ENCODE measurements at regions not wholly inside any gene's neighbourhood (a gene's known extent, or its start where the extent isn't known, plus 50 kb on each side); places are given as distances from the start of the nearest gene placed in this dataset.

DNA sequence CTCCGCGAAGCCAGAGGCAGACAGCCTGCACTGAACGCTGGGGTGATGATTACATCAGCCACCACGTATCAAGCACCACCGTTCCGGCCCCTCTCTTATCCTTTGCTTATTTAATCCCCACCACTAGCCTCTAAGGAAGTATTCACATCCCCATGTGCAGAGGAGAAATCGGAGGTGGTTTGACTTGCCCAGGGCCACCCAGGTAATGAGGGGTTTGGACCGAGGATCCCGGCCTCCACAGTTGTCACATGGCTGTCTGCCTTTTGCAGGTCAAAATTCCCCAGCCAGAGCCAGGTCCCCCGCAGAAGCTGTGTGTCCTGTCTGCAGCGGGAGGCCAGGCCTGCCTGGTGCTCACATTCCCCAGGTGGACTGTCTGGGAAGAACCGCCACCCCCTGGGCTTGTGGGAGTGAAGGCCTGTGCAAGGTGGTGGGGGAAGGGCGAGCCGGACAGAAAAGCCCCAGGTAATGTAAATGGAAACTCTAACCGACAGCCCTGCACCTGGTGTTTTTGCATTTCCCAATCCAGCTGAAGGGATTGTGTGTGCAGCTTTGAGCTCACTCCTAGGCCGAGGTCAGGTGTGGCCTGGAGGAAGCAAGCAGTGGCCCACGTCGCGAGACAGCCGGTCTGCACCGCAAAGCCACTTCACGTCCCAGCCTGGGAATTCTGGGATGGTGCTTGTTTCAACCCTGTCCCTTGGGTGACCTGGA is 108.5 kb upstream of the ID2 start:
- no peak overlapping the region for H3K4me3 ChIP-seq (ENCODE audit: low read depth, low read length)
- CTCF ChIA-PET = interaction anchor here (1.0 kb wide), 1 partner anchor 34 kb away, joined by 3 read pairs; no protein-coding TSS in a partner anchor
- no TSS peak for BruUV-seq (replicated peaks)
- POLR2A ChIA-PET = interaction anchor here (0.5 to 3.2 kb wide), 4 partner anchors 34 to 108 kb away, joined by 3 to 34 read pairs (median 3); partner anchors contain the start of gene ID2
- no peaks in the 10 kb centered on the region for H3K9me3 ChIP-seq
- no peaks in the 10 kb centered on the region for H3K27me3 Mint-ChIP-seq (ENCODE audit: insufficient read depth, unreplicated experiment)
- DNase-seq = peak; percentile 94 to 96
- H3K36me3 Mint-ChIP-seq (ENCODE audit: insufficient read depth, unreplicated experiment) = no peaks in the 10 kb centered on the region
- peak overlapping the region; percentile 46 for H3K4me3 Mint-ChIP-seq (ENCODE audit: unreplicated experiment)
- H3K27me3 ChIP-seq (replicated peaks; ENCODE audit: control insufficient read depth, insufficient read depth, low read length) = no peaks in the 10 kb centered on the region
- peaks cover 40% of the 10 kb centered on the region for H3K4me1 ChIP-seq
- peak overlapping the region; percentile 96 for H3K27ac Mint-ChIP-seq (ENCODE audit: unreplicated experiment)
- H3K9me3 Mint-ChIP-seq (ENCODE audit: unreplicated experiment) = no peaks in the 10 kb centered on the region
- H3K36me3 ChIP-seq (ENCODE audit: control insufficient read depth, insufficient read depth, low read length) = no peaks in the 10 kb centered on the region
- TF ChIP-seq, protein P1, sequence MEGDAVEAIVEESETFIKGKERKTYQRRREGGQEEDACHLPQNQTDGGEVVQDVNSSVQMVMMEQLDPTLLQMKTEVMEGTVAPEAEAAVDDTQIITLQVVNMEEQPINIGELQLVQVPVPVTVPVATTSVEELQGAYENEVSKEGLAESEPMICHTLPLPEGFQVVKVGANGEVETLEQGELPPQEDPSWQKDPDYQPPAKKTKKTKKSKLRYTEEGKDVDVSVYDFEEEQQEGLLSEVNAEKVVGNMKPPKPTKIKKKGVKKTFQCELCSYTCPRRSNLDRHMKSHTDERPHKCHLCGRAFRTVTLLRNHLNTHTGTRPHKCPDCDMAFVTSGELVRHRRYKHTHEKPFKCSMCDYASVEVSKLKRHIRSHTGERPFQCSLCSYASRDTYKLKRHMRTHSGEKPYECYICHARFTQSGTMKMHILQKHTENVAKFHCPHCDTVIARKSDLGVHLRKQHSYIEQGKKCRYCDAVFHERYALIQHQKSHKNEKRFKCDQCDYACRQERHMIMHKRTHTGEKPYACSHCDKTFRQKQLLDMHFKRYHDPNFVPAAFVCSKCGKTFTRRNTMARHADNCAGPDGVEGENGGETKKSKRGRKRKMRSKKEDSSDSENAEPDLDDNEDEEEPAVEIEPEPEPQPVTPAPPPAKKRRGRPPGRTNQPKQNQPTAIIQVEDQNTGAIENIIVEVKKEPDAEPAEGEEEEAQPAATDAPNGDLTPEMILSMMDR (IDR thresholded peaks at IDR 0.05; ENCODE audit: insufficient read depth in 1 of 2, low read depth in 1 of 2, low read length in 1 of 2, severe bottlenecking in 1 of 2, unreplicated experiment in 1 of 2) = no peak
- intact Hi-C loops (cut with micrococcal nuclease; ENCODE audit: unreplicated experiment) = loop anchor here (1.0 kb wide), 4 partner anchors 33 to 108 kb away; no protein-coding TSS in a partner anchor
- H3K4me1 Mint-ChIP-seq (ENCODE audit: low read depth, unreplicated experiment) = peaks cover 45% of the 10 kb centered on the region

DNA sequence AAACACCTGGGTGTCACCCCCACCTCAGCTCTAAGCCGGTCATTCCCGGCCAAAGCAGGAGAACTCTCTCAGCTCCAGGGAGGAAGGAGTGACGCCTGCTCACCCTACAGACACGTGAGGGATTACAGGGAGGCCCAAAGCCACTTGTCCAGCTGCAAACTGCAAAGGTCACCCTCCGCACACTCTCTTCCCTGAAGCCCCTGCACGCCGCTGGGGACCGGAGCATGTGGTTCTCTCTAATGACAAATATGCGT is 108.0 kb upstream of the ID2 start:
- Mint-ChIP-seq H3K27me3 (ENCODE audit: insufficient read depth, unreplicated experiment) (no peaks in the 10 kb centered on the region), H3K9me3 (ENCODE audit: unreplicated experiment) (no peaks in the 10 kb centered on the region), H3K4me3 (ENCODE audit: unreplicated experiment) (peak overlapping the region; percentile 49), H3K4me1 (ENCODE audit: low read depth, unreplicated experiment) (peaks cover 45% of the 10 kb centered on the region), H3K36me3 (ENCODE audit: insufficient read depth, unreplicated experiment) (no peaks in the 10 kb centered on the region), H3K27ac (ENCODE audit: unreplicated experiment) (peak overlapping the region; percentile 96)
- Histone ChIP-seq H3K4me3 (ENCODE audit: low read depth, low read length) (no peak overlapping the region), H3K36me3 (ENCODE audit: control insufficient read depth, insufficient read depth, low read length) (no peaks in the 10 kb centered on the region), H3K27me3 (replicated peaks; ENCODE audit: control insufficient read depth, insufficient read depth, low read length) (no peaks in the 10 kb centered on the region), H3K9me3 (no peaks in the 10 kb centered on the region), H3K4me1 (peaks cover 40% of the 10 kb centered on the region)
- ChIA-PET POLR2A (interaction anchor here (1.2 to 3.2 kb wide), 3 partner anchors 53 to 107 kb away, joined by 3 to 34 read pairs (median 3); partner anchors contain the start of gene ID2), CTCF (interaction anchor here (1.0 kb wide), 1 partner anchor 34 kb away, joined by 3 read pairs; no protein-coding TSS in a partner anchor)
- DNase-seq = peak in 1 of 2 experiments; percentile 81
- intact Hi-C loops (cut with micrococcal nuclease; ENCODE audit: unreplicated experiment) = loop anchor here (1.0 kb wide), 4 partner anchors 34 to 107 kb away; no protein-coding TSS in a partner anchor
- BruUV-seq (replicated peaks) = no TSS peak
- TF ChIP-seq, protein P1 (IDR thresholded peaks at IDR 0.05; ENCODE audit: insufficient read depth in 1 of 2, low read depth in 1 of 2, low read length in 1 of 2, severe bottlenecking in 1 of 2, unreplicated experiment in 1 of 2) = no peak

DNA sequence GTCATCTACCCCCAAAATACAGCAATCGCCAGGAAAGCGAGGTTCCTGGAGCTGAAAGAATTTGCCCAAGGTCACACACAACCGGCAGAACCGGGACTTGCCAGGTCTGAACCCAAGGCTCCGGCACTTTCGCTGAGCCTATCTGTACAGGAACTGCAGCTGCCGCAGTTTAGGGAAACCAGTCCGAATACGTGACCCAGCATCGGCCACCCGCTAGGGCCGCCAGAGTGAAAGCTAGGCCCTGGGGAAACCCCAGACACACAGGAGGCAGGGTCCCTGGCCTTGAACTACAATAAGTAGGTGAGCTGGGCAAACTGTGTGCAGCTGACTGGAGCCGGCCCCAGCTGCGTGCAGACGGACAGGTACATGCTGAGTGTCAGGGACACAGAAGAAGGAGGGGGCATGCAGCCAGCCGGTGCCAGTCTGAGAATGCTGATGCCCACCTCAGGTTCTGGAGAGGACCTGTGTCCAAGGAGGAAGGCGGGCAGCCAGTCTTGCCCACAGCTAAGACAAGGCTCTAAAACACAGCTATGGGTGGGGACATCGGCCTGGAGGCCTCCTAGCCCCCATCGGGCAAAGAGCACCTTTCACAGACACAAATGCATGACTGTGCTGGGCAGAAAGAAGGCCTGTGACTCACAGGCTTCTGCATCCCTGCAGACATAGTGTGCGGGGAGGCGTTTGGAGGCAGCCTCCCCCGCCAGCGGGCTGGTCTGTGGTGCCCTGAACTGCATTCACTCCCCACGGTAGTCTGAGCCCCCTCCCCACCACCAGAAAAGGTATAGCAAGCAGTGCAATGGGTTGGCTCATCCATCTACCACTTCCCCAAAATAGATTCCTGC is 107.4 kb upstream of the ID2 start:
- ChIA-PET CTCF (interaction anchor here (0.7 to 1.0 kb wide), 2 partner anchors 35 to 82 kb away, joined by 3 to 5 read pairs; no protein-coding TSS in a partner anchor), POLR2A (interaction anchor here (1.2 to 3.2 kb wide), 3 partner anchors 53 to 107 kb away, joined by 3 to 34 read pairs (median 3); partner anchors contain the start of gene ID2)
- TF ChIP-seq, protein P1 (IDR thresholded peaks at IDR 0.05; ENCODE audit: insufficient read depth in 1 of 2, low read depth in 1 of 2, low read length in 1 of 2, severe bottlenecking in 1 of 2, unreplicated experiment in 1 of 2) = no peak
- no peaks in the 10 kb centered on the region for H3K9me3 Mint-ChIP-seq (ENCODE audit: unreplicated experiment)
- H3K4me1 ChIP-seq = peaks cover 40% of the 10 kb centered on the region
- peak overlapping the region; percentile 49 for H3K4me3 Mint-ChIP-seq (ENCODE audit: unreplicated experiment)
- peaks cover 45% of the 10 kb centered on the region for H3K4me1 Mint-ChIP-seq (ENCODE audit: low read depth, unreplicated experiment)
- H3K4me3 ChIP-seq (ENCODE audit: low read depth, low read length) = no peak overlapping the region
- H3K36me3 ChIP-seq (ENCODE audit: control insufficient read depth, insufficient read depth, low read length) = no peaks in the 10 kb centered on the region
- no peaks in the 10 kb centered on the region for H3K27me3 ChIP-seq (replicated peaks; ENCODE audit: control insufficient read depth, insufficient read depth, low read length)
- no peaks in the 10 kb centered on the region for H3K36me3 Mint-ChIP-seq (ENCODE audit: insufficient read depth, unreplicated experiment)
- DNase-seq = peak in 1 of 2 experiments; percentile 65
- intact Hi-C loops (cut with micrococcal nuclease; ENCODE audit: unreplicated experiment) = no loop called here
- no TSS peak for BruUV-seq (replicated peaks)
- H3K9me3 ChIP-seq = no peaks in the 10 kb centered on the region
- peak overlapping the region; percentile 96 for H3K27ac Mint-ChIP-seq (ENCODE audit: unreplicated experiment)
- H3K27me3 Mint-ChIP-seq (ENCODE audit: insufficient read depth, unreplicated experiment) = no peaks in the 10 kb centered on the region

Measured in Caco-2 (cell line).